GM19467 (cell line): ENCODE measurements at regions not wholly inside any gene's neighbourhood (a gene's known extent, or its start where the extent isn't known, plus 50 kb on each side); places are given as distances from the start of the nearest gene placed in this dataset.

Experiments
- ATAC-seq: cut with Tn5 transposase; IDR thresholded peaks from one replicate; pipeline ENCODE4 v1.9.1; 2021; ENCODE audit warnings: mild to moderate bottlenecking, moderate library complexity; ENCODE audit not compliant: unreplicated experiment

DNA sequence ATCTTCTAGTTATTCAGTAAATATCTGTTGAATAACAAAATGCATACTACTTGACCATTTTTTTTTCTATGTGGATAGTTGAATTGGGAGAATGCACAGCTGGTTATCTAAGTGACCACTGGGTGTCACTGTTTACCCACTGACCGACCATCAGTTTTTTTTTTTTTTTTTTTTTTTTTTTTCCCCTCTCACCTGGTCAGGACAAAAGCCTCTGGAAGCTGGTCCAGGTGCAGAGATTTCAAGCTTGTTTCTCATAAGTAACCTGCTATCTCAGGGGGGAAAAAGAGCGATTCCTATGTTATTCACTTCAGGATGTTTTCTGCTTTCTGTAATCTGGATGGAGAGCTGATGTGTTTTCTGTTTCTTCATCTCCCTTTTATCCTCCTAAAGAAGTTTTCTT is 256.0 kb downstream of the DCDC2C start:
- no peak for ATAC-seq

DNA sequence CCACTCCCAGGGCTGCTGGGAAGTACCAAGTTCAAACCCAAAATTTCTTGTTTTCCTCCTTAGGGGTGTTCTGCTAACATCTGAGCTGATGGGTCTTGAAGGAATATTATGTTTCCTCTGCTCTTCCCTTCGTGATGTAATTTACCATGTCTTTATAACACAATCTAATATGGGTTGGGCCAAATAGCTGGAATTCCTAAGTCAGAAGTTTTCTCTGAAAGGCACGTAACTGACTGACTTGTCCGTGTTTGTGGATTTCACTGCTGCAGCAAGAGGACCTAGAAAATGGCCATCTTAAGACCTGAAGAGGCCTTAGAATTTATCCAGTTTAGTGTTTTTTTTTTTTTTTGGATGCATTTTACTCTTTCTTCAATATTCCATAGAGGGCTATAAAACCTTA is 256.7 kb downstream of the DCDC2C start:
- no peak for ATAC-seq

DNA sequence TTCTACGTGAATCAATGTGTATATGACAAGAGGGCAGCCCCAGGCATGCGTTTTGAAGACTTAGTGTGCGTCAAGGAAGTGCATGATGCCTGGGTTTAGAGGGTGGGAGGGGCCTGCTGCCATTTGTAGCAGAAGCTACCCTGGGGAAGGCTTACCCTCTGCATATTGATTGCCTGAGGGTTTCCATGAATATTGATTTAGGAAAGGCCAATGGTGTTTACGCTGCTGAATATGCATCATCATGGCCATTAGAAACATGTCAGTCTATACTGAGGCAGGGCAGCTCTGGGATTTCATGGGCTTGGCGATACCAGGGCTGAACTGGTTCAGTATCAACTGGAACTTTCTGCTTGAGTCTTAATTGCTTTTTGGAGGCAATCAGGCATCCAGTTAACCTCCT is 259.3 kb downstream of the DCDC2C start:
- ATAC-seq, result no peak

DNA sequence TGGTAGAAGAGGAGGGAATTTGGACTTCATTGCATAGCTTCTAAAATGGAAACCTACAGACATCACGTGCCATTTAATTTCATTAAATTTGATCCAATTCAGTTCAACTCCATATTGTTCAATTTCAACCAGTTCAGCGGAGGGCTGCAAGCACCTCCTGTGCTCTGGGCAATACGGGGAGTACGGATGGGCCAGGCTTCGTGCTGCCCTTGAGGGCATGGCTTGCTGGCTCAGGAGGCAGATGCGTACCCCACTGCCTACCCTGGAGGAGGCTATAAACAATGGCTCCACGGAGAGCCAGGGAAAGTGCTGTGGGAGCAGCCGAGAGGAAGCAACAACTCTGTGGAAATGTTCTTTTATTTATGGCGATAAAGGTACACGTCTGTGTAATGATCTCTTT is 261.8 kb downstream of the DCDC2C start:
- no peak for ATAC-seq

DNA sequence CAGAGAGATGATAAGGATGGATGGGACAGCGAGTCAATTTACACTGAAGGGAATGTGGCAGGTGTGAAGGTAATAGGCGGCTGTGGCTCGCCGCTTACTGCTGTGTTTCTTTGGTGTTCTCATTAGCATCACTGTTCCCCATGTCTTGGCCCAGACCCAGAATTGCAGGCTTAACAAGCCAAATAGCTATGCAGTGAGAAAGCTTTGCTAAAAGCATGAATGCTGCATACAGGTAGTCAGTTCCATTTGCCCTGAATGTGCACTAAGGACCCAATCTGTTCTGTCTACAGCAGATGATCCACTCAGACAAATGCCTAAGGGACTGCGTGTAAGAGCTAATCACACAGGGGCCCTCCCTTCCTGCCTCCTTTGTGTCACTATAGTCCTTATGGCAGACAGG is 262.6 kb downstream of the DCDC2C start:
- ATAC-seq, result no peak

DNA sequence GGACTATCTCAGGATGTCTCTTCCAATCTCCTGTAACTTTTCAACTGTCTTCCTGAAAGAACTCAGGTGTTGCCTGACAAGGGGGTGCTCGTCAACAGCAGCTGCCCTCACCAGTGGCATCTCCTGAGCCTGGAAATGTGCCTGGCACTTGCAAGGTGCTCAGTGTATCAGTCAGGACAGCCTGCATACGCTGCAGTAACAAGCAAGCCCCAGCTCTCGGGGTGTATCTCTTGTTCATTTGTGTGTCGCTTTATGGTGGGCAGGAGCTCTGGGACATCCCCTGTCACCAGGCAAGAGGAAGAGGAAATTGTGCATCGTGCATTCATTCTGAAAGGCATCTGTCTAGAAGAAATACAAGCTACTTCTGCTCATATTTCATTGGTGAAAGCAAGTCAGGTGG is 263.1 kb downstream of the DCDC2C start:
- ATAC-seq, result no peak

DNA sequence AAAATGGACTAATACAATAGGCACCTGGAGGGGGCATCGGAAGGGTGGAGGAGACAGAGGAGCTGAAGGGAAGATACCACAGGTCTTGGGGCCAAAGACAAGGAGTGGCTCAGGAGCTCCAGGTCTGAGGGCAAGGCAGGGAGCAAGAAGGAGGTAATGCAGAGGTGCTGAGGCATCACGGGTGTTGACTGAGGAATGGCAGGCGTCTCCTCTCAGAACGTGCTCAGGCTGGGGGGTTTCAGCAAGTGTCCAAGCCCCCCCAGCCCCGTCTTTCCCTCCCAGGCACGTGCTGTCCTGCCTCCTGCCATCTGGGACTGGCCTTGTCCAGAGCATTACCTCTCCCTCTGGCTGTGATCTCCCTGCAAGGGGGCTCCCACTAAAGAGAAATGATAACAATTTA is 265.4 kb downstream of the DCDC2C start:
- no peak for ATAC-seq

DNA sequence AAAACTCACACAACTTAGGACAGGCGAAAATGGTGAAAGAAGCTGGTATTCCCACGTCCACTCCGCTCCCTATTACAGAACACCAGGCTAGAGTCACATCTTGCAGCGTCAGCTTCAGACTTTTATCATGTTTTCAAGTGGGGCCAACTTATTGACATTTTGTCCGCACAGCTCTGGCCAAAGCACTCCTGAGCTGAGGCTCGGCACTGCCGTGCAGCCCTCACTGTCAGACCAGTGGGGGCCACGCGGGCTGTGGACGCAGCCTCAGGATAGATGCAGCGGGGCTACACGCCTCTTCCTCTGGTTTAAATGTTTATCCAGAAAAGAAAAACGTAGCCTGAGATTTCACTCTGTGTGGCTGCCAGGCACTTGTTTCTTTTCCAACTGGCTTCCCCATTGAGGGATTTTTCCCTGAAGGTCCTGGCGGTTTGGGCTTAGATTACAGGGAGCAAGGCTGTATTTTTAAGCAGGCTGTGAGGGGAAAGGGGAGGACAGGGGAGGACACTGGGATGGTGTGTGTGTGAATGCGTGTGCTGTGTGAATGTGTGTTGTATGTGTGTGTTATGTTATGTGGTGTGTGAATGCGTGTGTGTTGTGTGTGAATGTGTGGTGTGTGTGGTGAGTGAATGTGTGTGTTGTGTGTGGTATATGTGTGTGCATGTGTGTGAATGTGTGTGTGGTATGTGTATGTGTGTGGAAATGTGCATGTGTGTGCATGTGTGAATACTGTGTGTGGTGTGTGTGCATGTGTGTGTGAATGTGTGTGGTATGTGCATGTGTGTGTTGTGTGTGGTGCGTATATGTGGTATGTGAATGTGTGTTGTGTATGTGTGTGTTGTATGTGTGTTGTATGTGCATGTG is 267.6 kb downstream of the DCDC2C start:
- no peak for ATAC-seq

DNA sequence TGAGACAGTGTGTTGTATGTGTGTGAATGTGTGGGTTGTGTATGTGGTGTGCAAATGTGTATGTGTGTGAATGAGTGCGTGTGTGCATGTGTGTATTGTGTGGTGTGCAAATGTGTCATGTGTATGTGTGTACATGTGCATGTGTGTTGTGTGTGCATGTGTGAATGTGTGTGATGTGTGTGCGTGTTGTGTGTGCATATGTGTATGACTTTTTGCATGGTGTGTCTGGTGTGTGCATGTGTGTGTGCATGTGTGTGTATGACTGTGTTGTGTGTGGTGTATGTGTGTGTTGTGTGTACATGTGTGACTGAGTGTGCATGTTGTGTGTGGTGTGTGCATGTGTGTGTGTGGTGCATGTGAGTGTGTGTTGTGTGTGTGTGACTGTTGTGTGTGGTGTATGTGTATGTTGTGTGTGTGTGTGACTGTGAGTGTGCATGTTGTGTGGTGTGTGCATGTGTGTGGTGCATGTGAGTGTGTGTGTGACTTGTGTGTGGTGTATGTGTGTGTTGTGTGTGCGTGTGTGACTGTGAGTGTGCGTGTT is 268.3 kb downstream of the DCDC2C start:
- no peak for ATAC-seq

DNA sequence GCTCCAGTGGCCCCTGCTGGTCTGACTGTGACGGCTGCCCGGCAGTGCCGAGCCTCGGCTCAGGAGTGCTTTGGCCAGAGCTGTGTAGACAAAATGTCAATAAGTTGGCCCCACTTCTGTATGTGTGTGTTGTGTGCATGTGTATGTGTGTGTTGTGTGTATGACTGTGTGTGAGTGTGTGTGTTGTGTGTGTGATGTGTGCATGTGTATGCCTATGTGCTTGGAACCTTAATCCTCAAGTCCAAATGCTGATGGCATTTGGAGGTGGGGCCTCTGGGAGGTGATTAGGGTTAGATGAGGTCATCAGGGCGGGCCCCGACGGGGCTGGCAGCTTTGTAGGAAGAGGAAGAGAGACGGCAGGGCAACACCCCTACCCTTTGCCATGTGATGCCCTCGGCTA is 269.0 kb downstream of the DCDC2C start:
- ATAC-seq, result no peak

DNA sequence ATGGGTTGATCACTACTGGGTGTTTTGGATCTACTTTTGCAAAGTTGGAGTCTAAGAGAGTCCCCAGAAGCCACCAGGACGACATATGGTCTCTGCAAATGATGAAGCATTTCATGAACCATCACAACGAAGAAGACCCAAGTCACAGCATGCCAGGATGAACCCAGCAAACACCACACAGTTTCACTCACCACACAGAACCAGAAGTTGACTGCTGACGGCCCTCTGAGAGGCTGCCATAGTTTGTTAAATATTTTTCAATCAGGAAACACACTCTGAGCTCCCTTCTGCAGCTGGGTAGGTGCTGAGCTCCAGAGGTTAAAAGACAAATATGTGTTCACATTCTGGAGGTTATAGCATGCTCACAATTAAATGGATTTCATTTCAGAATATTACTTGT is 271.4 kb downstream of the DCDC2C start:
- ATAC-seq, result no peak

DNA sequence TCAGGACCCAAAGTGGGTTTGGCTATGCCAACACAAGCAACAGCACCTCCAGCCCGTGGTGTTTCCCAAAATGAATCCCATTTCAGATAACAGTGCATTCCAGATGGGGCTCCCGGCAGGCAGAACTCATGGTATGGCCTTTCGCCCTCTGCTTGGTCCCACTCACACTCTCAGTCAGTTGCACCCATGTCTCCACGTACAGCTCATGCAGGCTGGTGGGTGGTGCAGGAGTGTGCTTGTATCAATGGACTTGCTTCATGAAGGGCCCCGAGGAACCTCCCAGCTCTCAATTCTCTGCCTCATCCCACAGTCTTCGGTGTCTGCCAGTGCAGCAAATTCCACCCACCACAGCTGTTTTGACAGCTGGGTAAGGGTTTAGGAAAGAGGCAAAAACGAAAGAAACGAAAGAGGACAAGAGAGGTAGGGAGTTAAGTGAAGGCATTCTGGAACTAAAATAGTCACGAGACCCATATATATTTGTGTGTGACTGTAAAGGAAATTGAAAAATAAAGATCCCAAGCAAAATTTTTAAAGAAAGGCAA is 278.1 kb downstream of the DCDC2C start:
- ATAC-seq, result no peak

DNA sequence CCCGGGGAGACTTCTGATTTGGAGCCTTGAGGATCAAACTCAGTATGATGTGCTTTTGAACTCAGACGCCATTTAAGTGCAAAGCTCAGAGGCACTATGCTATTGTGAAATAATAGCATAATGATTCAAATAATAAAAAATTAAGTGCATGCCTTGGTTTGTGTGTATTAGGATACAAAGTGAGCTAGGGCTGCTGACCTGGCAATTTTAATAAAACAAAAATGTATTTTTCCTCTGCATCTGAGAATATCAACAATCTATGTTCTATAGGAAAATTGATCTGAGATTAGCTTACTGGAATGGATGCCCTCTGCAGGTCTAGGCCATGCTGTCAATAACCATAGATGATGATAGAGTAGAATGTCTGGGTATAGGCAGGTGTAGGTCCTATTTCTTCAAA is 278.8 kb downstream of the DCDC2C start:
- ATAC-seq, result no peak

DNA sequence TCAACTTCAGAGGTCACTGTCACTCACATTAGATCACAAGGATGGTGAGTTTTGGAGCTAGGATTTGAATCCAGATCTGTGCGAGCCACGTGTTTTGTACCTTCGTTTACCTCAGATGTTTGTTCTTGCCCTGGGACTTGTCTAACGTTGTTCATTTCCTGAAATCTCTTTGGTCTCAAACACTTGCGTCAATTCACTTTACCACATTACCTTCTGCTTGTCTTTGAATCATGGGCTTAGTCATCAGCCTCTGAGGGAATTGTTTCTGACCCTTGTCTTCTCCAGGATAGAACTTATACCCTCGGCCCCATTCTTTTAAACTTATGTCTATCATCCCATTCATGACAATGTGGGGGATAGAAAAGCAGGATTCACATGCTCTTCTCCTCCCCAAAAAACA is 282.7 kb downstream of the DCDC2C start:
- ATAC-seq, result no peak

DNA sequence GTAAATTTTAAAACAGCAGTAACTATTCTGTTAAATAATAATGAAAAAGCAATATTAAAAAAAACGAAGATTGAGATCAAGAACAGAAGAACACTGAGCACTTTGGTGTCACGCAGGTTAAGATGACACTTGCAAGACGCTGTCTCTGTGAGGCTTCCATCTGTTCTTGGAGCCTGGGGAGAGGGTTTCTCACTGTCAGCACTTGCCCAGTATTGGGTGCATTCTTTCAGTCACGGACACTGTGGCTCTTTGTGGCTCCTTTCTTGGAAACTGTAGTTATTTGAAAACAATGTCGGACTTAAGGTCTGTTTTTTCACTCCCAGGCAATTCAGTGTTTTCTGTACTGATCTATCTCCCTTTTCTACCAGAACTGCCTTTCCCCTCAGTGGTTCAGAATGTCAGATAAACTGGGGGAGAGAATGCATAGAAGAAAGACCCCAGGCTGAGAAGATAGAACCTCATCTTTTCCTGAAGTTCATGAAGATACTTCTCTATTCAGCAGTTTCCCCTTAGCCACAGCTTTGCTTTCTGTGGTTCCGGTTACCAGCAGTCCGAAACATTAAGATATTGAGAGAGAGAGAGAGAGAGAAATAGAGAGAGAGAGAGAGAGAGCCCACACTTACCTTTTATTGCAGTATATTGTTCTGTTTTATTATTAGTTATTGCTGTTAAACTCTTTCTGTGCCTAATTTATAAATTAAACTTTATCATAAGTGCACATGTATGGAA is 283.3 kb downstream of the DCDC2C start:
- no peak for ATAC-seq

DNA sequence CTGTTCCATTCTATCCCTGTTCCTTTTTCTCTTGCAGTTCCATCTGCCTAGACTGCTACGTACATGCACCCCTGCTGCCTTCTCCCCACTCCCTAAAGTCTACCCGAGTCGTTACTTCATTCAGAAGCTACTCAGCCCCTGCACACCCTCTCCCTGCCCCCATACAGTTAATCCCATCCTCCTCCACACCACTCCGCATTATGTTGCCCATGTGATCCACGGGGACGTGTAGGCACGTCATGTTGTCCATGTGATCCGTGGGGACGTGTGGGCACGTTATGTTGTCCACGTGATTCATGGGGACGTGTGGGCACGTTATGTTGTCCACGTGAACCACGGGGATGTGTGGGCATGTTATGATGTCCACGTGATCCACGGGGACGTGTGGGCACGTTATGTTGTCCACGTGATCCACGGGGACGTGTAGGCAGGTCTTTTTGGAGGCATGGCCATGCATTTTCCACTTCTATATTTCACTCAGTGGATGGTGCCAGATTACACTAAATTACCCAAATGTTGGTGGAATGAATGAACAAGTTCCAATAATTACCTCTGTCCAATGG is 299.5 kb downstream of the DCDC2C start:
- ATAC-seq, result no peak

DNA sequence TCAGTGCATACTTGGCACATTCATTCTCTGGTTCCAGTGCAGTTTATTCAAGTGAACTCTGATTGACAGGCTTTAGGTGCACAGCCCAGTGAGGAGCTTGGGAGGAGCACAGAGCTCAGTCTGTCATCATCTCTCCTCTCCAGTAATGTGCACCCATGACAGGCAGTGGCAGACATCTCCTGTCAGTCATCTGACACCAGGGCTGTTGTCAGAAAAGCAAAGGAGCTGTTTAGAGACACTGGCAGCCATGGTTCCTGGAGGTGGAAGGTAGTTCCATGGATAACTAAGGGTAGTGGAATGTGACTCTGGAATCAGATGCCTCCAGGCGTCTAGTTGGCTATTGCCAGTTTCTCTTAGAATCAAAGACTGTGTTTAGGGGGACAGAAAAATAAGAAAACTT is 308.8 kb downstream of the DCDC2C start:
- ATAC-seq, result no peak

DNA sequence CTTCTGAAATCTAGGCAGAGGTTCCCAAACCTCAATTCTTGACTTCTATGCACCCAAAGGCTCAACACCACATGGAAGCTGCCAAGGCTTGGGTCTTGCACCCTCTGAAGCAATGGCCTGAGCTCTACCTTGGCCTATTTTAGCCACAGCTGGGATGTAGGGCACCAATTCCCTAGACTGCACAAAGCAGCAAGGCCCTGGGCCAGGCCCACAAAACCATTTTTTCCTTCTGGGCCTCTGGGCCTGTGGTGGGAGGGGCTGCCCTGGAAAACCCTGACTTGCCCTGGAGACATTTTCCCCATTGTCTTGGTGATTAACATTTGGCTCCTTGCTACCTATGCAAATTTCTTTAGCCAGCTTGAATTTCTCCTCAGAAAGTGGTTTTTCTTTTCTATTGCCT is 315.2 kb downstream of the DCDC2C start:
- ATAC-seq, result no peak

DNA sequence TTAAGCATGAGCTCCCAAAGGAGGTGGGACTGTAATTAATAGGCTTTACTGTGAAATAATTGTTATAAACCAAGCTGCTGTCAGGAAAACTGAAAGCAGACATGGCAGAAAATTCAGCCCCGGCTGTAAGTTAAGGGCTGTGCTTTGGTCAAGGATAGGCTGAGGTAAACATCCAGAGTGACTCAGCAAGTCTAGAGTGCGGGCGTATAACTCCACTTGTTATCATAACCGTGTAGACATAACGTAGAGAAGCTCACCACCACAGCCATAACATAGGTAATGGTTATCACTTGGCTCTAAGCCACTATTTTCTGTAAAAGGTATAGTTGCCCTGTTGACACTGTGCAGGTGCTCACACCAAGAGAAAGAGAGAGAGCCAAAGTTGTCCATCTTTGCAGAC is 316.8 kb downstream of the DCDC2C start:
- no peak for ATAC-seq

DNA sequence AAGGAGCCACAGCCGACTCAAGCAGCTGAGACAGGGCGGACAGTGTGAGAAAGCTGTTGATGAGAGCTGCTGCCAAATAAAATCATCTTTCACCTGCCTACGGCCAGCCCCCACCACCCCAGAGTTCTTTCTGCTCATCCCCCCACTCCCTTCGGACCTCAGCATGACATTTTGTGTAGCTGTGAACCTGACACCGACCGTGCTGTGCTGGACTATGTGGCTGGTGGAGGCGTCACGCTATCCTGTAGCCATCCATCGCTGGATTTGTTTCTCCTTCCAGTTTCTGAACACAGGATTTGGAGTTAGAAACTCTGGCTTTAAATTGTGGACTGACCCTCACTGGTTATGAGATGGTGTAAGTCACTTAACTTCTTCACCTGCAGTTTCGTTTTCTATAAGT is 317.3 kb downstream of the DCDC2C start:
- ATAC-seq, result no peak

DNA sequence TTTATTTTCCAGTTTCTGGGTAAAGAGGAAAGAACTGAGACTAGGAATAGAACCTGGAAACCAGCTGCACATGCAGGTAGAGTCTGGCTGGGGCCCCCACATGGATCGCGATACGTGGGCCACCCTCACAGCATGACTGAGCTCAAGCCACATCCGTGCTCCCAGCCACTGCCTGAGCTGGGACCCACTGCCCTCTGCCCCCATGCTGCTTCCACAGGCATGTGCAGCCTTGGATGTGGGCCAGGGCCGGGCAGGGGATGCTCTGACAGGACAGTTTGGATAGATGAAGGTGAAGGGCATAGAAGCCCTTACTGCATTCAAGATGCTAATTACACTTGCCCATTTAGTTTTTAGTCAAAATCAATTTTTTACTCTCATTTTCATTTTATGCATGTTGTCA is 321.2 kb downstream of the DCDC2C start:
- ATAC-seq, result no peak

DNA sequence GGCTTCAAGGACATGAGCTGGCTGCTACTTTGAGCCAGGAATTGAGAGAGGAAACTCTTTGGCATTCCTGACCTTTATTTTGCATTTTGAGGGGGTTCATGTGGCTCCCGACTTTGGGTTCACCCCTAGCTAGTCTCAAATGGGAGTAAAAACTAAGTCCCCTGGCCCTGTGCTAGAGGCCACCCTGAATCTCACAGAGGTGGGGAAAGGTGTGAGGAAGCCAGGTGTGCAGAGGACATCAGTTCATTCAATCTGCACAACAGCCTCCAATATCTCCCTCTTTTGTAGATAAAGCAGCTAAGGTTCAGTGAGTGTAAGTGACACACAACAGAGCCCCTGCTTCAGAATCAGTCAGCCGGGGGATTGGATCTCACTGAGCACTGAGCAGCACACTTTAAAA is 325.7 kb downstream of the DCDC2C start:
- ATAC-seq, result no peak
